Gastroesophageal sphincter (tissue), 4 donors: ENCODE measurements at regions not wholly inside any gene's neighbourhood (a gene's known extent, or its start where the extent isn't known, plus 50 kb on each side); places are given as distances from the start of the nearest gene placed in this dataset.

ENCODE experiments used
- ATAC-seq: fragments of 150-250 bp; one replicate; pipeline ENCODE4 v1.9.1; 2016; ENCODE audit warnings: mild to moderate bottlenecking, moderate library complexity
- H3K27ac ChIP-seq, 4 donors: fragments of 200-600 bp; sonication (generic) in 3 of 4; 1 replicate in 3 of 4; 2 replicates in 1 of 4; pipeline ENCODE4 v1.5.1; 2016 to 2019
- H3K27me3 ChIP-seq: fragments of 200-600 bp; sonication (generic); one replicate; pipeline ENCODE4 v1.5.1; 2019
- H3K36me3 ChIP-seq, 2 donors: fragments of 200-600 bp; sonication (generic); one replicate each; pipeline ENCODE4 v1.5.1; 2019; ENCODE audit warnings: control low read depth in 1 of 2
- H3K4me1 ChIP-seq, 3 donors: fragments of 200-600 bp; sonication (generic); 1 replicate in 2 of 3; 2 replicates in 1 of 3; pipeline ENCODE4 v1.5.1; 2016 to 2019; ENCODE audit warnings: control low read depth in 2 of 3
- H3K4me3 ChIP-seq, 2 donors: fragments of 200-600 bp; sonication (generic); one replicate each; pipeline ENCODE4 v1.5.1; 2019; ENCODE audit warnings: mild to moderate bottlenecking in 1 of 2, moderate library complexity in 1 of 2
- H3K9me3 ChIP-seq, 3 donors: fragments of 200-600 bp; sonication (generic); one replicate each; pipeline ENCODE4 v1.5.1; 2017 to 2019; ENCODE audit warnings: control low read depth in 2 of 3
- CTCF ChIP-seq, 4 experiments: fragments of 200-600 bp in 2 of 4; fragments of 450-650 bp in 2 of 4; sonication (generic) in 1 of 4; IDR thresholded peaks; one replicate each; pipeline ENCODE4 v1.5.1; 2017 to 2019; ENCODE audit warnings: antibody characterized with exemption in 4 of 4, mild to moderate bottlenecking in 2 of 4, moderate library complexity in 2 of 4
- EP300 ChIP-seq: sonication (generic); formaldehyde crosslinking; IDR thresholded peaks from one replicate; pipeline ENCODE4 v1.6.1; 2017; ENCODE audit warnings: antibody characterized with exemption, mild to moderate bottlenecking
- POLR2A ChIP-seq, 2 donors: fragments of 450-650 bp; IDR thresholded peaks; one replicate each; pipeline ENCODE4 v1.6.1; 2017; ENCODE audit warnings: antibody characterized with exemption in 2 of 2, mild to moderate bottlenecking in 2 of 2, moderate library complexity in 1 of 2
- POLR2AphosphoS5 ChIP-seq: sonication (generic); formaldehyde crosslinking; IDR thresholded peaks from one replicate; pipeline ENCODE4 v1.6.1; 2017; ENCODE audit warnings: antibody characterized with exemption
- WGBS, 2 donors: methylation state at CpG; one replicate each; pipeline ENCODE4 v1.1.5; 2018; ENCODE audit warnings: low coverage in 1 of 2; 5-methylcytosine and 5-hydroxymethylcytosine counted together

- Histone ChIP-seq H3K4me3 (no peak overlapping the region), H3K27ac (no peak overlapping the region), H3K9me3 (no peaks in the 10 kb centered on the region), H3K4me1 (peaks cover 0 to 13% (median 0%) of the 10 kb centered on the region in 3 donors), H3K27me3 (no peaks in the 10 kb centered on the region), H3K36me3 (no peaks in the 10 kb centered on the region)
- no peak for ATAC-seq
- TF ChIP-seq POLR2A (IDR thresholded peaks at IDR 0.05) = no peak
- TF ChIP-seq CTCF (IDR thresholded peaks at IDR 0.05) = no peak
- no peak for TF ChIP-seq EP300
- no peak for TF ChIP-seq POLR2AphosphoS5
These were observed 603.7 kb upstream of the ALCAM start for GRCh38 chr3:104763007-104763406.

GRCh38 chr3:104764496-104764895, 602.2 kb upstream of the ALCAM start:
- no peaks in the 10 kb centered on the region for H3K9me3 ChIP-seq
- H3K36me3 ChIP-seq = no peaks in the 10 kb centered on the region
- TF ChIP-seq CTCF (IDR thresholded peaks at IDR 0.05) = no peak
- no peak for TF ChIP-seq POLR2AphosphoS5
- TF ChIP-seq EP300 = no peak
- no peak for TF ChIP-seq POLR2A (IDR thresholded peaks at IDR 0.05)
- peaks cover 0 to 13% (median 0%) of the 10 kb centered on the region in 3 donors for H3K4me1 ChIP-seq
- ATAC-seq = no peak
- no peak overlapping the region for H3K27ac ChIP-seq
- 70 to 87% methylated on average over 3 to 4 of the region's 4 CpGs for WGBS, 2 donors
- no peaks in the 10 kb centered on the region for H3K27me3 ChIP-seq
- H3K4me3 ChIP-seq = no peak overlapping the region

GRCh38 chr3:104768886-104769285, 597.8 kb upstream of the ALCAM start:
- no peaks in the 10 kb centered on the region for H3K27me3 ChIP-seq
- H3K4me3 ChIP-seq = no peak overlapping the region
- TF ChIP-seq CTCF (IDR thresholded peaks at IDR 0.05) = no peak
- no peak for TF ChIP-seq EP300
- no peak for TF ChIP-seq POLR2AphosphoS5
- TF ChIP-seq POLR2A (IDR thresholded peaks at IDR 0.05) = no peak
- H3K4me1 ChIP-seq = peaks cover 0 to under 1% (median 0%) of the 10 kb centered on the region in 3 donors
- H3K9me3 ChIP-seq = no peaks in the 10 kb centered on the region
- H3K27ac ChIP-seq = no peak overlapping the region
- no peaks in the 10 kb centered on the region for H3K36me3 ChIP-seq
- no peak for ATAC-seq
- WGBS, 2 donors = 76 to 80% methylated on average over 3 of the region's 3 CpGs

- ATAC-seq = no peak
- 65 to 100% methylated on average over 2 to 4 of the region's 7 CpGs for WGBS, 2 donors
- no peaks in the 10 kb centered on the region for H3K4me1 ChIP-seq
- H3K27ac ChIP-seq = no peak overlapping the region
- TF ChIP-seq CTCF (IDR thresholded peaks at IDR 0.05) (no peak), POLR2A (IDR thresholded peaks at IDR 0.05) (no peak), POLR2AphosphoS5 (no peak), EP300 (no peak)
- no peak overlapping the region for H3K4me3 ChIP-seq
- no peaks in the 10 kb centered on the region for H3K27me3 ChIP-seq
- no peaks in the 10 kb centered on the region for H3K9me3 ChIP-seq
- no peaks in the 10 kb centered on the region for H3K36me3 ChIP-seq
These were observed 587.4 kb upstream of the ALCAM start for GRCh38 chr3:104779324-104779723.

- no peaks in the 10 kb centered on the region for H3K27me3 ChIP-seq
- H3K4me1 ChIP-seq = no peaks in the 10 kb centered on the region
- H3K4me3 ChIP-seq = no peak overlapping the region
- 63 to 78% methylated on average over 2 of the region's 2 CpGs for WGBS, 2 donors
- no peak for ATAC-seq
- TF ChIP-seq POLR2AphosphoS5 = no peak
- TF ChIP-seq EP300 = no peak
- no peak for TF ChIP-seq CTCF (IDR thresholded peaks at IDR 0.05)
- TF ChIP-seq POLR2A (IDR thresholded peaks at IDR 0.05) = no peak
- H3K9me3 ChIP-seq = no peaks in the 10 kb centered on the region
- H3K36me3 ChIP-seq = no peaks in the 10 kb centered on the region
- H3K27ac ChIP-seq = no peak overlapping the region
These were observed 585.6 kb upstream of the ALCAM start for GRCh38 chr3:104781112-104781511.
